Coronary artery (tissue), 2 donors: ENCODE measurements at regions not wholly inside any gene's neighbourhood (a gene's known extent, or its start where the extent isn't known, plus 50 kb on each side); places are given as distances from the start of the nearest gene placed in this dataset.

Source experiments
- DNase-seq: peaks from one replicate; pipeline ENCODE4 v3.0.0-alpha.2; 2017; ENCODE audit warnings: low spot score
- H3K27ac ChIP-seq, 2 donors: fragments of 200-600 bp; sonication (generic); one replicate each; pipeline ENCODE4 v1.5.1; 2016 to 2019
- H3K4me3 ChIP-seq: fragments of 200-600 bp; sonication (generic); 2 replicates; pipeline ENCODE4 v1.5.1; 2016; ENCODE audit warnings: mild to moderate bottlenecking, moderate library complexity
- TF ChIP-seq, protein P1 (sequence below): fragments of 200-600 bp; sonication (generic); IDR thresholded peaks from one replicate; pipeline ENCODE4 v1.5.1; 2019; ENCODE audit warnings: antibody characterized with exemption

DNA sequence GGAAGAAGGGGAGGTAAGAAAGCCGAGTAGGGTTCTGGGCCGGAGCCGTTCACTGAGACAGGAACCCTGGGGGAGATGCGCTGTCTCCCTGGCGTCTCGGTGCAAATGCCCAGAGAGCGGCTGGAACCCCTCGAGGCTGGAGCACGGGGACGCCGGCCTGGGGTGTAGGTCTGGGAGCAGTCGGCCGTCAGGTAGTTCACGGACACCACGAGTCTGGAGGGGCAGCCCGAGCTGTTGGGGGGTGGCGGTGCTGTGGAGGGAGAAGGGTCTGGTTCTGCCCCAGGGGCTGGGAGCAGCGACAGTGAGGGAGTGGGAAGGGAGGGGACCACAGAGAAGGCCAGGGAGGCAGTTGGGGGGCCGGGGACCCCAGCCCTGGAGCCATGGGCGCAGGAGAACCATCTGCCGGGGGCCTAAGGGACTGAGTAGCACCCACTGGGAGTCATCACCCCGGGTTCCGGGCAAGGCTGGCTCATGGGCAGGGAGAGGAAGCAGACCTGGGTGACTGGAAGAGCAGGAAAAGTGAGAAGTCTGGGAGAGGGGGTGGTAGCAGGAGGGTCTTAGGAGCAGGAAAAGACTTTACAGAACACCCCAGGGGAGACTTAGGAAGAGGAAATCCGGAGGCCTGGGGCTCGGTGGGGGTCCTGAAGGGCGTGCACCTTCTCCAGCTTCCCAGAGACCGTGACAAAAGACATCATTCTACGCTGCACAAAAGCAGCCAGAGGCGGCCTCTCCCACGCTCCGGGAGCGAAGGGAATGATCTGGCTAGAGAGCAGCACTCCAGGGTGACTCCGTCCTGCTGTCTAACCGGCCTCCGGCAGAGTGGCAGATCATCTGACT, 173.1 kb upstream of the SOX1 start:
- peak overlapping the region; percentile 27 for H3K4me3 ChIP-seq
- DNase-seq = peak; percentile 41
- TF ChIP-seq, protein P1, sequence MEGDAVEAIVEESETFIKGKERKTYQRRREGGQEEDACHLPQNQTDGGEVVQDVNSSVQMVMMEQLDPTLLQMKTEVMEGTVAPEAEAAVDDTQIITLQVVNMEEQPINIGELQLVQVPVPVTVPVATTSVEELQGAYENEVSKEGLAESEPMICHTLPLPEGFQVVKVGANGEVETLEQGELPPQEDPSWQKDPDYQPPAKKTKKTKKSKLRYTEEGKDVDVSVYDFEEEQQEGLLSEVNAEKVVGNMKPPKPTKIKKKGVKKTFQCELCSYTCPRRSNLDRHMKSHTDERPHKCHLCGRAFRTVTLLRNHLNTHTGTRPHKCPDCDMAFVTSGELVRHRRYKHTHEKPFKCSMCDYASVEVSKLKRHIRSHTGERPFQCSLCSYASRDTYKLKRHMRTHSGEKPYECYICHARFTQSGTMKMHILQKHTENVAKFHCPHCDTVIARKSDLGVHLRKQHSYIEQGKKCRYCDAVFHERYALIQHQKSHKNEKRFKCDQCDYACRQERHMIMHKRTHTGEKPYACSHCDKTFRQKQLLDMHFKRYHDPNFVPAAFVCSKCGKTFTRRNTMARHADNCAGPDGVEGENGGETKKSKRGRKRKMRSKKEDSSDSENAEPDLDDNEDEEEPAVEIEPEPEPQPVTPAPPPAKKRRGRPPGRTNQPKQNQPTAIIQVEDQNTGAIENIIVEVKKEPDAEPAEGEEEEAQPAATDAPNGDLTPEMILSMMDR = no peak
- H3K27ac ChIP-seq = no peak overlapping the region

DNA sequence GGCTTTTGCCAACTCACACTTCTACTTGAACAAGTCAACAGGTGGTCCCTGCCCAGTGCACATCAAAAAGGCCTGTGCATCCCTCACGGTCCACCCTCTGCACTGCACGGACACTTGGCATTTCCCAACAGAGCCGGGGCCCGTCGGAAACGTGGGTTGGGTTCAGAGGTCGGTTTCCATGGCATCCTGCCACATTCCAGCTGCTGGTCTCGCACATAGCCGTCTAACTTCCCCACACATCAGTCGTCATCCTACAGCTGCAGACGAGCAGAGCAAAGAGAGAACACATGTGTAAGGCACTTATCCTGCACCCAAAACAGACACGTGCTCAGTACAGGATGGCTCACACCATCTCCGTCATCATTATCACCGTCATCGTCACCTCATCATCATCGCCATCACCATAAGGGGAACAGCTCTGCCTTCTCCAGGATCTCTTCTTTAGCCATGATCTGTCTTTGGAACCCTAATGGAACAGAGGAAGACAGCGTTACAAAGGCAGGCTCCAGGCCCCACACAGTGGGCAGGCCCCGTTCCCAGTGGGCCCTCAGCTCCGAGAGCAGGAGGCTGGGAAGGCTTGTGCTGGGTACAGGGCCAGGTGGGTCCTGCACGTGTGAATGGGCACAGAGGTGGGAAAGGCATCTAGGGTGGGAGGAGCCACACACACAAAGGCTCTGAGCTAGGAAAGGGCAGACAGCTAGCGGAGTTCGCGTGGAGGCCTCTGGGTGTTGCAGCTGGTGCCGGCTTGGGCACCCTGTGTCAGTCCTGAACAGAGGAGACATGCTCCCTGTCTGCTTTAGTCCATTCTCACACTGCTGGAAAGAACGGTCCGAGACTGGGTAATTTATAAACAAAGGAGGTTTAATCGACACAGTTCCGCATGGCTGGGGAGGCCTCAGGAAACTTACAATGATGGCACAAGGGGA, 170.8 kb upstream of the SOX1 start:
- TF ChIP-seq, protein P1 = no peak
- DNase-seq = peak; percentile 49
- Histone ChIP-seq H3K4me3 (no peak overlapping the region), H3K27ac (no peak overlapping the region)

DNA sequence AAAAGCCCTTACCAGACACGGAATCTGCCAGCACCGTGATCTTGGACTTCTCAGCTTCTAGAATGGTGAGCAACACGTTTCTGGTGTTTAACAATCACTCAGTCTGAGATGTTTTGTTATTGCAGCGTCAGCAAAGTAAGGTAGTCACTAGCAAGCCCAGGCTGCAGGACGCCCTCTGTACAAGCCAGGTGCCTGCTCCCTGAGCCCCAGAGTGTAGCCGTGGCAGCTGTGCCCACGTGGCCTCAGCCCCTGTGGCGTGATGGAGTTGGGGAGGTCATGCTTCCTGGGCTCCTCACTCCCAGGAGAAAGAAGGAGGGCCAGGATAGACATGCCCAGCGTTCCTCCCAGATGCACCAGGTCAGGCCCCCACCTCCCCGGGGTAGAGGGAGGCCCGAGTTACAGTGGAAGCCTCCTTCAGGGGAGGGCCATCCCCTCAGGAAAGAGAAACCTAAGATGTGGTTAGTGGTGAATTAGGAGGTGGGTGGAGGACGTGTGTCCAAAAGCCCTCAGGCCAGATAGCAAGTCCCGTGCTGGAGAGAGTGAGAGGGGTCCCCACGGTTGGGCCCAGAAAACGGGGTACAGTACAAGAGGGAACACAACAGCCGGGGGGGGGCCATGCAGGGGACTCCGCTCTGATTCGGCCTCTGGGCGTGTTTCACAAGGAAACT, 169.6 kb upstream of the SOX1 start:
- TF ChIP-seq, protein P1 = no peak
- DNase-seq = peak; percentile 56
- no peak overlapping the region for H3K4me3 ChIP-seq
- H3K27ac ChIP-seq = no peak overlapping the region

DNA sequence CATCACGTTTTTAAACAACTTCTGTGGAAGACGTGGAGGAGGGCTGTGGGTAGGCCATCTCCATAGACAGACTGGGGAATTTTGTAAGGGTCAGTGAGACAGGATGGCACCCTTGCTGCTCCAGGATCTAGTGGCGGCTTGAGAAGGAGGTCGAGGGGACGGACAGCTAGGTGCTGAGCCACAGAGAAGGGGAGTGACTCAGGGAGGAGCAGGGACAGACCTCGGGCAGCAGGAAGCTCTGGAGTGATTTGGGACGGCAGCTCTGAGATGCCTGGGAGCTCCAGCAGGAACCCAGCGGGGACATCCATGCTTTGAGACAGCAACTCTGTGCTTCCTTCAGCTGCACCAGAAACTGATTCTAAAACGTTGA, 169.1 kb upstream of the SOX1 start:
- Histone ChIP-seq H3K27ac (no peak overlapping the region), H3K4me3 (no peak overlapping the region)
- DNase-seq = no peak
- TF ChIP-seq, protein P1 = no peak

DNA sequence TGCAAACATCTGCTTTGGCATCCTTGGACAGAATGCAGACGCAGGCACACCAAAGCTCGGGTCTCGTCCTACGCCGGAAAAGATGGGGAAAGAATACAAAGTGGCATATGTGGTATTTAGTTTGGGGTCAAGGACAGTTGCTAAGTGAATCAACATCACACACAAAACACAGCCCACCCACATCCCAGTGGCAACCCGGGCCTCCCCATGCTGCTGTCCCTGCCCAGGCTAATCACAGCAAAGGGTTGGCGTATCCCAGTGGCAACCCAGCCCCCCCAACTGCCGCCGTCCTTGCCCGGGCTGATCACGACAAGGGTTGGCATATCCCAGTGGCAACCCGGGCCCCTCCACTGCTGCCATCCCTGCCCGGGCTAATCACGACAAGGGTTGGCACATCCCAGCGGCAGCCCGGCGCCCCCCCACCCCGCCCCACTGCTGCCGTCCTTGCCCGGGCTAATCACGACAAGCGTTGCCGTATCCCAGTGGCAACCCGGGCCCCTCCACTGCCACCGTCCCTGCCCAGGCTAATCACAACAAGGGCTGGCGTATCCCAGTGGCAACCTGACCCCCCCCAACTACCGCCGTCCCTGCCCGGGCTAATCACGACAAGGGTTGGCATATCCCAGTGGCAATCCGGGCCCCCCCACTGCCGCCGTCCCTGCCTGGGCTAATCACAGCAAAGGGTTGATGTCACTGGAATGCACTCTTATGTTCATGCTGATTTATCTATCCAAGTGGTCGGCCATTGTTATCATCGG, 167.8 kb upstream of the SOX1 start:
- H3K4me3 ChIP-seq = no peak overlapping the region
- TF ChIP-seq, protein P1 = no peak
- no peak overlapping the region for H3K27ac ChIP-seq
- DNase-seq = peak; percentile 53

DNA sequence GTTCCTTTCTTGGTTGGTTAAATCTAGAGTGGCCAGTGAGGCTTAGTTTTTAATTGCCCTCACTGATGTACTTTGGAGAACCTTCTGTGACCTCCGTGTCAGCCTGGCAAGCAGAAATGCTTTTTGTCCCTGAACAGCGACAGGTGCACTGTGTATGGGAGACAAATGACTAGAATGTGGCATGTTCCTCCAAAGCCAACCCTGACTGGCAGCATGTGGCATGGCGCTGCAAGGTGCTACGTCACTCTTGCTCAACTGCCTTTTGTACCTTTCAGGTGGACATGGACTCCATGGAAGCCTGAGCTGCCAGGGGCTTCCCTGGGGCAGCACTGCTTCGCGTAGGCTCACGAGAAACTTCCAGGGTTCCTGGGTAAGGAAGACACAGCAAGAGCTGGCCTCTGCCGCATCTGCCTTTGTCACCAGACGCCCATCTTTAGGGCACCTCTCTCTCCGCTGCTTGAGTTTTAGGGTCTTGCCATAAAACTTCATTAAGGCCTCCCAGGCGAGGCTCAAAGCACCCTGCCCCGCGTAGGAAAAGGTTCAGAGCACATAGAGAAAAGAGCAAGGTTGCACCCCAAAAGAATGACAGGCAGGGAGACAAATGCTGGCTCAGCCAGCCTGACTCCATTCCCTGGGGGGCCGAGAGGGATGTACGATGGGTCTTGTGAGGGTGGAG, 167.1 kb upstream of the SOX1 start:
- DNase-seq = peak; percentile 35
- TF ChIP-seq, protein P1 = no peak
- H3K27ac ChIP-seq = no peak overlapping the region
- H3K4me3 ChIP-seq = no peak overlapping the region
